HG03565 (cell line): ENCODE measurements at regions not wholly inside any gene's neighbourhood (a gene's known extent, or its start where the extent isn't known, plus 50 kb on each side); places are given as distances from the start of the nearest gene placed in this dataset.

Experiments
- ATAC-seq: cut with Tn5 transposase; IDR thresholded peaks from one replicate; pipeline ENCODE4 v1.9.1; 2021; ENCODE audit warnings: mild to moderate bottlenecking, moderate library complexity; ENCODE audit not compliant: unreplicated experiment

DNA sequence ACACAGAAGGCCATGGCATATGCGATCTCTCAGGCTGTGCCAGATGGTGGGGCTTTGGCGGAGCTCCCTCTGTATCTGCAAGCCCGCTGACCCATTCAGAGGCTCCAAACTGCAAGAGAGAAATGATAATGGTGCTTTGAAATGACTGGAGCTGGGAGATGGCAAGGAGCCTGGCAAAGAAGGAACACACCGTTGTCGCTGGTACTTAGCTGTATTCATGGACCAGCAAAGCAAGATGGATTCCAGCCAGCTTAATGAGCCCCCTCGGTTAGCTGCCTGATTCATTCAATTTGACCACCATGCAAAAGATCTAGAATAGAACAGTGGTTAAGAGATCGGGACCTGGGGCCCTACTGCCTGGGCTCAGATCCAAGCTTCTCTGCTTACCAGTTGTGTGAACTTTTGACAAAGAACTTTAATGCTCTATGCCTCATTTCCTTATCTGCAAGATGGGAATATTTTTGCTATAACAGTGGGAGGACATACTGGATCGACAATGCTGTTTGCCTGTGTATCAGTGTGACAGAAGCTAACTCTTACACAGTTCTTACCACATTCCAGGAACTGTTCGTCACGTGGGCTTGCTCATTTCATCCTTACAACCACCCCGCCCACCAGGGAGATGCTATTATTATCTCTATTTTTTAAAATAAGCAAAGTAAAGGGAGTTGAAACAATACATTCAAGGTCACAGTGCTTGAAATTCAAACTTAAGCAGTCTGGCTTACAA, 317.8 kb upstream of the SULF2 start:
- ATAC-seq = no peak

DNA sequence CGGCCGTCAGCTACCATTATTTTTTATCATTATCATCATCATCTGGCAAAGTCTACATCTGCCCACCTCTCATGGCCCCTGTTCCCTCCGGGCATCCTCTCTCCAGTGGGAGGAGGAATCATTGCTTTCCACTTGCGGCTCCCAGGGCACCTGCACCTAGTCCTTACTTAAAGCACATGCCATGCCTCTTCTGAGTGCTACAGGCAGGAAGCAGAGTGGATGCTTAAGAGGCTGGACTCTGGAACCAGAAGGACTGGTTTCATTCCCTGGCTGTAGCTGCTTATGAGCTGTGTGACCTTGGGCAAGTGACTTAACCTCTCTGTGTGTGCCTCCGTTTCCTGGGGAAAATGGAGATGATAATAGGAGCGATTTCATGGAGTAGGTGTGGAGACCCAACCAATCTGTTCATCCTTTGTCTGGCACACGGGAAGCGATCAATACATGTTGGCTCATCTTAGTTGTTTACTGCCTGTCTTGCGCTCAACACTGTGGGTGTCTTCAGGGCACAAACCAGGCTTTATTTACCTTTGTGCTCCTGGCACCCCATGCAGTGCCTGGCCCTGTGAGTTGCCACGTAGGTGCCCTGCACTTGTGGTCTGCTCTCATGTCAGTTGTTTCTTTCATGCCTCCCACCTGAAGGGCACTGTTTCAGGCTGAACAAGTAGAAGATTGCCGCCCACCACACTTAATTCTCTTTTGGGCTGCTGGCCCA, 317.0 kb upstream of the SULF2 start:
- ATAC-seq = no peak

DNA sequence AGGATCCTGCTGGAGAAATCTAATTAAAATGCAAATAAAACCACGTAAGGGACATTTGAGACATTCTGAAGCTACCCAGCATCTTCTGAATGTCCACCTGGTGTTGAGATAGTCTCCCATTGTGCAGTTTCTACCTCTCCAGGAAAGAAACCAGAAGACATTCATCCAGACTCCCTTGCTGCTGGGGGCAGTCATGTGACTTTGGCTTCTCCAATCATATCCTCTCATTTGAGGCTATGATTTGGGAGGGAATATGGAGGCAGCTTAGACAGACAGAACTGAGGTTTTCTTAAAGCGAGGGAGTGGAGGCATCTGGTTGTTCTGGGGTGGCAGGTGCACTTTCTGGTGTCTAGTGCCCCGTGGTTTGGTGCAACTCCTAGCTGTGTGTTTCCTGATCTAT, 315.2 kb upstream of the SULF2 start:
- ATAC-seq = no peak

DNA sequence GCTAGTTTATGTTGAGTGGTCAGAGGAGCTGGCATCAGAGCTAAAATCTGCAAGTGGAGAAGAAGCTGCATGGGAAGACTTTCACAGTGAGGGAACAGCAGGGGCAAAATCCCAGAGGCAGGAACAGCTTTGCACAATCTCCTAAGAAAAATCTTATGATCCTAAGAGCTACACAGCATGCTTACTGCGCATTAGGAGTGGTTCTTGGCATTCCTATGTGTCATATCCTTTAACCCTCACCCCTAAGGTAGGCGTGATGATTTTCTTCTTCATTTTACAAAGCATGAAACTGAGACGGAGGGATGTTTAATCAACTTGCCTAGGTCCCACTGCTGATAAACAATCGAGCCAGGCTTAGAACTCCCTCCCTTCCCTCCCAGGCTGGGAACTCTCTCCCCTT, 313.6 kb upstream of the SULF2 start:
- ATAC-seq = no peak

DNA sequence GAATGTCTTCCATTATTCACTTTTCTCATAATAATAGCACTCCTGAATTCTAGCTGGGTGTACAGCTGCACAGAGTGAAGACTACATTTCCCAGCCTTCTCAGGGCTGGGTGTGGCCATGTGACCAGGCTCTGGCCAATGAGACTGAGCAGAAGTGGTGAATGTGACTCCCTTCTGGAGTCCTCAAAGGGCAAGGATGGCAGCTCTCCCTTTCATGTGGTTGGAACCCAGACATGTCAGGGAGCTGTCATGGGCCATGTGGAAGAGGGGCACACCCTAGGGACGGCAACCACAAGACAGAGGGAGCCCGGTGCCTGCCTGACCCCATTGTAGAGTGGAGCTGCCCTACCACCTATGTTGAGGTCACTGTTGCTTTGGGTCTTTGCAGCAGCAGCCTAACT, 312.8 kb upstream of the SULF2 start:
- no peak for ATAC-seq

DNA sequence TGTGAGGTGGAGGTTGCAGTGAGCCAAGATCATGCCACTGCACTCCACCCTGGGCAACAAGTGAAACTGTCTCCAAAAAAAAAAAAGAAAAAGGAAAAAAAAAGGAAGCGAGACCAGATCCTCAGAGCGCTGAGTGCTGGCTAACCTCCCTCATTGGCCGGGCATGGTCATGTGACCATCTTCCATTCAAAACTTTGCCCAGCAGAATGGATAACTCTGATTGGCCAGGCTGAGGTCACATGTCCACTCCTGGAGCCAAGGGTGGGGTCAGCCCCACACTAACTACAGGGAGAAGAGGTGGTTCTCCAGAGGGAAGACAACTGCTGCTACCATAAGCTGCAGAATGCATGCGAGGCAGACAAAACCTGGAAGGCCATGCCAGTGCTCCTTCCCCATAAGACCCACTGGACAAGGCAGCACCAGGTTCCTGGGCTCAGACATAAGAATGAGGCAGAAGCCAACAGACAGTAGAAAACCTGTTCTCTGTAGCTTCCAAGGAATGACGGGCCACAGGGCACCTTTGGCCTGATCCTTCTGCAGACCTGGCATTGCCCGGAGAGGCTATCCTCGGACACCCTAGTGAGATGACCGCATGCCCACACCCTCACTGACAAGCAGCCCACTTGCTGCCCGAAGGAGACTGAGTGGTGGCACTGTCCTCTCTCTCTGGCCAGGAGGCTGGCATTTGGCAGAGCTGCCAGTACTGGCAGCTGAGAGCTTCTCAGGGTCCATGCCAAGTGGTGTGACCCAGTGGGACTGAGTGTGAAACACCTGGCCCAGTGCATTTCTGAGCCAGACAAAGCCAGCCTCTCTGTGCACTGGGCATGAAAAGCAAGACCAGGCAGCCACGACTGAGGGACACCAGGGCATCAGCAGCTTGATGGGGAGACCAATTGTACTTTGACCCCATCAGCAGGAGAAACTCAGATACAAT, 311.9 kb upstream of the SULF2 start:
- ATAC-seq = no peak

DNA sequence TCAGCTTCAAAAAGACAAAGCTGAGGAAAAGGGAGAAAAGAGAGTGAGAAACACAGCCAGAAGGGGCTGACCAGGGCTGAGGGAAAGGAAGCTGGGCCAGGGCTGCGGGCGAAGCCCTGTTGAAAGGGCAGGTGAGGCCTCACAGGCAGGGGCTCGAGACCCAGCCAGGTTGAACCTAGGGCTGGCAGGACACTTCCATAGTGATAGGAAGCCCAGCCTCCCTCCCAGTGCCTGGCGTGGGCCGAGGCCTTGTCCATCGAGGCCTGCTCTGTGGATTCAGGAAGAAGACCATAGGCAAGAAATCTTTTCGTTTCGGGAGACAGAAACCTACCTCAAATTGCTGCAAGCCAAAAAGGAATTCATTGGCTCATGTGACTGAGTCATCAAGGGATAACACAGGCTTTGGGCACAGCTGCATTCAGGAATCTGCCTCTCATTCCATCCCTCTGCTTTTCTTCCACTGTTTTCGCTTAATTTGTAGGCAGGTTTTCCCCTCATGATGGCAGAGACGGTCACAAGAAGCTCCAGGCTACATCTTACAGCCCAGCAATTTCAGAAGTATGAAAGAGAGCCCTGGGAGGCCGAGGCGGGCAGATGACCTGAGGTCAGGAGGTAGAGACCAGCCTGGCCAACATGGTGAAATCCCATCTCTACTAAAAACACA, 311.1 kb upstream of the SULF2 start:
- no peak for ATAC-seq

DNA sequence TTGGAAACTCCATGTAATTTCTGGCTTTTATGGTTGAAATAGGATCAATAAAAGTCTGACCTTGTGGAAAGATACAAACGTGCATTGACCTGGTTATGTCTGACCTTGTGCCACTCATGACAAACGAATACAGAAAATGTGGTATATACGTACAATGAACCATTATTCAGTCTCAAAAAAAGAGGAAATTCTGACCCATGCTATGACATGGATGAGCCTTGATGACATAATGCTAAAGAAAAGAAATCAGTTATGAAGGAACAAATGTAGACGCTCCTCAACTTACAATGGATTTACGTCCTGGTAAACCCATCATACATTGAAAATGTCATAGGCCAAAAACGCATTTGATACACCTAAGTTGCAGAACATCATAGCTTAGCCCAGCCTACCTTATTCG, 309.7 kb upstream of the SULF2 start:
- ATAC-seq = no peak

DNA sequence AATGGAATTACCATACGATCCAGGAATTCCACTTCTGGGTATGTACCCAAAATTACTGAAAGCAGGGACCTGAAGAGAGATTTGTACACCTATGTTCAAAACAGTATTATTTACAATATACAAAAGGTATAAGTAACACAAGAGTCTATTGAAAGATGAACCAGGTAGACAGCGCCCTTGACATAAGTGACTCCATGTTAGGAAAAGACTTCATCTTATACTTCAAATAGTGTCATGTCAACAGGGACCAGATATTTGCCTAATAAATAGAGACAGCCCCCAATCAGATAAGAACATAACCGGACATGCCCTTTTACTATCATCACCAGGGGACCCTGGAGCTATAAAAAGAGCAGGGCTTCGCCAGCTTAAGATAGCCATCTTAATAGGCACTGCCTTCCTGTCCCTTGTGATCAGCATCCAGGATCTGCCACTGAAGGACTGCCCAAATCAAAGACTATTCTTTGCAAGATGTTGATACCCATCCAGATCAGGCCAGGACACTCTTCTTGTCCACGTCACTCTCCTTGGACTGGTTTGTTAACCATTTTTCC, 309.0 kb upstream of the SULF2 start:
- ATAC-seq = no peak

DNA sequence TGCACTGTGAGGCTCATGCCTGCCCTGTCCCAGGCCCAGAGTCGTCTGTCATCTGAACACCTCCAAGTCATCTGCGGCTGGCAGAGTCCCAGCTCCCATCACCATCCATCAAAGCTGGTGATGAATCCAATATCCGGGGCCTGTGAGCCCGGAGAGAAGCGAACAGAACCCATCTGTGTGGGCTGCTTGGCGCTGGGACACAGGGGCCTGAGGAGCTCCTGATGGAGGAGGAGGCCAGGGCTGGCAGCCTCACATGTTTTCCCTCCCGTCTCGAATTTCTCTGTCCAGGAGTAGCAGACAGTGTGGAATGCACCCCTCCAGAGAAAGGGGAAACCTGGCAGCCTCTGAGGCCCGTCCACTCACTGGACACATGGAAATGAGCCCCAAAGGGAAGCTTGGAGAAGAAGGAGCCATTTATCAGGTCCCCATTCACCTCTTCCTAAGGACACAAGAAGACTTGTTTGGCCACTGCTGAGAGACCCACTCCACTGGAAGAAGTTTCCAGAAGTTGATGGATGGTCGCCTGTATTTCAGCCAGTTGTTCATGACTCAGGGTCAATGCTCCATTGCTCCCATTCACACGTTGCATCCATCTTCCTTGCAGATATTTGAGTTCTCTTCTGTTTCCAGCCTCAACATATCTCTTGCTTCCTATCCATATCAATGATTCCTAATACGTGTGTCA, 307.5 kb upstream of the SULF2 start:
- ATAC-seq = no peak

DNA sequence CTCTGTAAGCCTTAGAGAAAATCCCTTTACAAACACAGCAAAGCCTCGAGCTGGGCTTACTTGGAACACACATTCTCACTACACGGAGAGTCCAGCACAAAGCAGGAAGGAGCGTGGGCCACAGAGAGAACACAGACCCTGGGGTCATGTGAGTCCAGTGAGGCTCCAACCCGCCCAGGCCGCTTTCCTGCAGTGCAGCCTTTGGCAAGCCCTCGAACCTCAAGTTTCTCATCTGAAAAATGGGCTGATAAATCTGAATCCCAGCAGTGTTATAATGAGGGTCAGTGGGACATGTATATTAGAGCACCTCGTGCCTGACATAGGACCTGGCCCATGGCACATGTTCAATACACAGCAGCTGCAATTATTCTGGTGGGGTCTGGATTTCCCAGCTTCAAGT, 305.5 kb upstream of the SULF2 start:
- ATAC-seq = no peak

DNA sequence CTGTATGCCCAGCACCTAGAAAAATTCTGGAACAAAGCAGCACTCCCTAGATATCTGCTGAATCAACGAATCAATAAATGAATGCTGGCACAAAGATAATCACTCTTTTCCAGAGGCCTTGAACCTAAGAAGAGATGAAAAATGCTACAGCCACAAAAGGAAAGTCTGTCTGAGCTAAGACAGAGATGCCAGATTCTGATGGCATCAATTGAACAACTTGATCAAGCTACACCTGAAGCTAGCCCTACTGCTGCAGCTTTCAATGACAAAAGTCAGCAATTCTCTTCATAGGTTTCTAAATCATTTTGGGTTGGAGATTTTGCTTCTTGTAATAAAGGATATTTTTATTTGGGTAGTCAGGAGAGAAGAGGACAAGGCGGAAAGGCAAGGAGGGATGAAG, 305.0 kb upstream of the SULF2 start:
- no peak for ATAC-seq

DNA sequence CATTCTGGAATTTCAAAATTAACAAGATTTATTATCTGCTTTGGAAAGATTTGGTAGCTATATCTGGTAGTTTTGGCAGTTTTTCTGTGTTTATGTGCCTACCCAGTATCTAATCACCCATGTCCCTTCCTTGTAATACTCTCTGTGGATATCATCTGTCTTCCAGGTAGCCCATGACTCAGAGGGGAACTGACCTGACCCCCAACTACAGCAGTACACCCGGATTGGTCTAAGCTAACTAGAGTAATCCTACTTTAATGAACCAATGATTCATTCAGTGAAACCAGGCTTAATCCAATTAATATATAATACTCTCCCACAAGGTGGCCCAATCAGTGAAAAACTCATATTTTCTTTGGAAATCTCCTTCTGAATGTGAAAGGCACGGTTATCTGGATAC, 295.3 kb upstream of the SULF2 start:
- no peak for ATAC-seq

DNA sequence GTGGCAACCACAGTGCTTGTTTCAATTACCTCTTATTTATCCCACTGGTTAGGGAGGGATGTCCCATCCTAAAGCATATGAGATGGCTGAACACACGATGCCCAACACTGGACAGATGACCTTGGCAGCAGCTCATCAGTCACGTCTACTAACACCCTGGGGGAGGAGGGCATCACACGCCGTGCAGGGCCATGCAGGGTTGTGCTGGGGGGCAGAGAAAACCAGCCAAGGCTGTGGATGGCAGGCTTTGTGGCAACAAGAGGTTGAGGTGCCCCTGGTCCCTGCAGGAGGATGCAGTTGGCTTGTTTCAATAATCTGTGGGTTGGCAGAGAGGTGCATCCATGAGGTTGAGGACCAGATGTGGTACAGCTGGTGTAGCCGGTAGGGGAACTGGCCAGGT, 293.7 kb upstream of the SULF2 start:
- no peak for ATAC-seq

DNA sequence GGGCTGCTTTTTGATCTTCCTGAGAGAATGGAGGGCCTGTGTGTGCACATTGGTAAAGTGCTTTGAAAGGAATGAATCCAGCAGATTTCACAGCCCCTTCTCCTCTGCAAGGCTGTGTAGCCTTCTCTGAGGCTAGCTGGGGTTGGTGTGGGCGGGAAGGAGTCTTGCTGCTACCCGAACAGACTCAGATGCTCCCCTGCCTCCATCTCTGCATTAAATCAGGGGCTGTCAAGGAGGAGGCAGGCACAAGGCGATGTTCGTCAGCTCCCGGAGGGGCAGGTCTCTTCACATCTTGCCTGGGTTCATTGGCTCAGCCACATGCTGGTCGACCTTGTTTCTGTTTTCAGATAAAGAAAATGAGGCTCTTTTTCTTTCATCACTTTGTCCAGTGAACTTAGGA, 291.5 kb upstream of the SULF2 start:
- ATAC-seq = no peak

DNA sequence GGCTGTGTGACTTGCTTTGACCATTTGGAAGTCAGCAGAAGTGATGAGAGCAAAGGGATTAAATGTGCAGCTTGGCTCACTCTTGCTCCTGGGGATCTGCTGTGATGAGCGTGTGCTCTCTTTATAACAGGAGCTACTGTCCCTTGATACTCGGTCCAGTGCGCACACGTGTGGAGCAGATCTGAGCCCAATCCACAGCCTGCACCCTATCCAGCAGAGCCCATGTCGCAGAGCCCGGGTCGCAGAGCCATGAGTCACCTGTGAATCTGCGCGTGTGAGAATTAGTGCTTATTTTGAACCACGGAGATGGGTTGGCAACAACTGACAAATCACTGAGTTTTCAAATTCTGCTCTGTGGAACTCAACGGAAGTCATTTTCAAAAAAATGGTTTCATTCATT, 291.0 kb upstream of the SULF2 start:
- no peak for ATAC-seq

DNA sequence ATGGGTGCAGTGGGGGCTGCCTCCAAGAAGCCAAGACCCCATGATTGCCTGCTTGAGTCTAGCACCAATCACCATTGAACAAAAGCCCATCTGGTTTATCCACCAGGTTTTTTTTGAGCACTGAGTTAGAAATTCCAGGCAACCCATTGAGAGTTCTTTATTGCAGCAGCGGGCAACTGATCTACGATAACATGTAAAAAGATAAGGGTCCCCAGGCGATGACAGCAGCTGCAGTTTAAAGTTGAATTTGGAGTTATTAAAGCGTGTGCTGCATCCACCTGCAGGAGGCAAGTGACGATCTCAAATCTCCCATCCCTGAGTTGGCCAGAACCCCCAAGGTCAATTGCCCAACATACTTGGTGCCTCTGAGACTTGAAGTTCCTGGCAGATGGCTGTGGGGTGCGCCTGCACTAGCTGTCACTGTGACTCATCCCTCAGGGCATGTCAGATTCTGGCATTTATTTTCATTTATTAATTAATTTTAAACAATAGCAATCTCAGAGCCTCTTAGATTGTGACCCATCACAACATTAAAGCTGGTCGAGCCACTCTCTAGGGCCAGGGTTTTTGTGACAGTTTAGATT, 290.4 kb upstream of the SULF2 start:
- ATAC-seq = no peak

DNA sequence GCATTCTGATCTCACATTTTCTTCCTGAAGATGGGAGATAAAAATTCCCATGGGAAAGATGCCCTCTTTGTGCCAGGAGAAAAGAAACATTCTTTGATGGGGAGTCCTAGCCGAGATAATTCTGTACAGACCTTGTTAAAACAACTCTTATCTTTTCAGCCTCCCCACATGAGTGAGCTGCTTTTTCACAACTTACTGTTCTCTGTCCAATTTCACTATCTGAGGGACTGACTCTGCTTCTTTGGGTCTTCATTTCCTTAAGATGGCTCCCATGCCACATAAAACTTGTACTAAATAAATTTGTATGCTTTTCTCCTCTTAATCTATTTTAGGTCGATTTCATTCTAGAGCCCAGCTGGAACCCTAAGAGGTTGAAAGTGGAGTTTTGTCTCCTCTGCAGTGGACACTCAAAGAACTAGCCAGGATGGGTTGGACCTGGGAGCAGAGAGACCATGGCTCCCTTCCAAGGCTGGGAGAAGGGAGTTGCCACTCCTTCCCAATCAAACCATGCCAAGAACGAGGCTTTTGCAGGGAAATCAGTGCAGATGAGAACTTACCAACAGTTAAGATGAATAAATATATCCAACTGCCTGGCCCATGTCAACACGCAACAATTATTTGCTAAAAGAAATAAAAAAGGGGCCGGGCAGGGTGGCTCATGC, 285.8 kb upstream of the SULF2 start:
- no peak for ATAC-seq

DNA sequence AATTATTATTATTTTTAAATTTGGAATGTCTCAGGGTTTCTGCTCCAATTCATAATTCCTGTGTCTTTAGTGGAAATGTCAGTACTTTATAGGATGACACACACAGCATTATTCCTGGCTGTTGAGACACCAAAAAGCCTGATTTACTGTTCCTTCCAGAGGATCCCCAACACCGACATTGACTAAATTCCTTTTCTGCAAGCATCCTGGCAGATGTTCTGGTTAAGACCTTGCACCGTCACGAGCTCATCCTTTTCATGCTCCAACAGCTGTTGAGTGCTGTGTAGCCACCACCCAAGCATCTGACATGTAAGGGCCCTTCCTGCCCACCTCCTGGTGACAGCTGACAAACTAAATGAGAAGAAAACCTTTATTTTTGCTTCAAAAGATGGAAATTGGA, 284.3 kb upstream of the SULF2 start:
- ATAC-seq = no peak
